HG03558 (cell line): ENCODE measurements at regions not wholly inside any gene's neighbourhood (a gene's known extent, or its start where the extent isn't known, plus 50 kb on each side); places are given as distances from the start of the nearest gene placed in this dataset.

ENCODE experiments used
- ATAC-seq: cut with Tn5 transposase; IDR thresholded peaks from one replicate; pipeline ENCODE4 v1.9.1; 2021; ENCODE audit warnings: moderate number of reproducible peaks; ENCODE audit not compliant: unreplicated experiment; ENCODE audit errors: extremely low read depth

DNA sequence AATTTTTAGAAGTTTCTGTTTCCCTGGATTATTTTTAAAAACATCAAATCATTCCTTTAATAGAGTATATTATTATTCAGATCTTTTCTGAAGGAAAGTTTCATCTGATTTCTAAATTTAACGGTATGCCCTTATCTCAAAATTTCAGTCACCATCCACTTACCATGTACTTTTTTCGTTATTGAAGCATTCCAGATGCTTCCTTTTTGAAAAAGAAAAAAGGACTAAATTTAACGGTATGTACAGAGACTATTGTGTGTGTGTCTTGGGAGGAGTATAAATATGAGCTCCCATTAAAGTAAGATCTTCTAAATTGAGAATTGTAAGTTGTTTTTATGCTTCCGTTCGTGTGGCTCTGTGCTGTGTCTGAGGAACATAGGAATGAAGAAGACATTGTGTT, 517.4 kb upstream of the GOLIM4 start:
- ATAC-seq = no peak

DNA sequence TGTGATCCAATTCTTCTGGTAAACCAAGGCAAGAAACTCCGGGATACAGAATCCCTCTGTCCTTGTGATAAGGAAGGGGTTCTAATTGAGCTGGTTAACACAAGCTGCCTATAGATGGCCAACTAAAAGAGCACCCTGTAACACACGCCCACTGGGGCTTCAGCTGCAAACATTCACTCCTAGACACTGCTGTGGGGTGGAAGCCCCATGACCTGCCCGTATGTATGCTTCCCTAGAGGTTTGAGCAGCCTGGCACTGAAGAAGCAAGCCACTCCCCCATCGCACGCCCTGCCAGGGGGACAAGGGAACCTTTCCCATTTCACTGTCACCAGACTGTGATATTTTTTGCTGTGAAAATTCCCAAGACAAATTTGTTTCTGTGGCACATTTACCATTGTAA, 516.9 kb upstream of the GOLIM4 start:
- ATAC-seq = no peak

- no peak for ATAC-seq
Observed at GRCh38 chr3:168611826-168612225, 516.1 kb upstream of the GOLIM4 start.

- ATAC-seq = no peak
Observed at GRCh38 chr3:168608926-168609325, 513.2 kb upstream of the GOLIM4 start.

DNA sequence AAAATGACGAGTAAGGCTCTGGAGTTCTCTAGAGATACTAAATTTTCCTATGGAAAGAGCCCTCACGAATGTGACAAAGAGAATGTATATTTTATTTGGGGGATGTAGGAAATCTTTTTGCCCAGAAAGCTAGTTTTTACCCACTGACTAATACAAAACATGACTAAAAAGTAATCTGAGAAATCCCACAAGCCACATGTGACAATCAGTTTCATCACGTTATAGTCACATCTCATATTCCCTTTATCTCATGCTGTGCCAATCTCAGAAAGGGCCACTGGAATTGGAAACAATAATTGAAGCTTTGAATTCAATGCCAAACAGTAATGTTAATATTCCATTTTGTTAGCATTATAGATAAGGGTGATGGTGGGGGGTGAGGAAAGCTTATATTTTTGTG, 509.0 kb upstream of the GOLIM4 start:
- ATAC-seq = no peak

DNA sequence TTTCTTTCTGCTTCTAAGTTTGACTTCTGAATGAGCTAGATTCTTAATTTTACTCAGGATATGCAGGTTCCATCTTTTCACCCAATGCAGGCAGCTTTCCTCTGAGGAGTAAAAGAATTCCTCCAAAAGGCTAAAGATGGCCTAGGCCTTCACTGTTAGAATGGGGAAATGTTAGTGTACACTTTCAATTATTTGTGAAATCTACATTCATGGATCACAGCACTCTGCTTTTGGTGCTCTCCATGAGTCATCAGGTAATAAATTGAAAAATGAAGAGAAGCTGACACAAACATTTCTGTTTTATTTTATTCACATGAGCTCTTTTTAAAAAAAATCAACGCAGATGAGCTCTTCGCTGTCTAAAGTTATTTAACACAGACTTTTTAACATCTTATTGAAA, 502.5 kb upstream of the GOLIM4 start:
- no peak for ATAC-seq

DNA sequence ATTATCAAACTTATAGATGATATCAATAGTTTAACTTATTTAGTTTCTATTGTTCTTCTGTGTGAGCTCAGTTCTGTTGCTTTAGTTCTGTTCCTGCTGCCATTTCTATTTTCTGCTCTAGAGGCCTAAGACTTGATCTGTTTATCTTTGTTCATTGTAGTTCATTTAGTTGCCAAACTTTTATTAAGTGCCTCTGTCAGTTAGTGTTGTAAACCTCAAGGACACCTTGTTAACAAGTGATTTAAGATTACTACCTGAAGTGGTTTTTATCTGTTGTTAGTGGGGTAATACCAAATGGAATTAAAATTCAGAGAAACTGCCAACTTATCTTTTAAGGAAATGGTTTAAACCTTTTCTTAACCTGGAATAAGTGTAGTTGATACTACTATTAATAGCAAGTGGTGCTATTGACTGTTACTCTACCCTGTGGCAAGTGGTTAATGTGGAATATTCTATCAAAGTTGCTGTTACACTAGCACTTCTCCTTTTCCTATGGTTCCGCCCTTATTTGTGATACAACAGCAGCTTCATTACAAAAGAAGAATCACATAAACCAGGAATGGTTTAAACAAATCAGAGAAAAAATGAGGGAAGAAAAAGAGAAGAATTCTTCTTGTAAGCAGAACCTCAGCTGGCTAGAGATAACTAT, 500.6 kb upstream of the GOLIM4 start:
- ATAC-seq = no peak

DNA sequence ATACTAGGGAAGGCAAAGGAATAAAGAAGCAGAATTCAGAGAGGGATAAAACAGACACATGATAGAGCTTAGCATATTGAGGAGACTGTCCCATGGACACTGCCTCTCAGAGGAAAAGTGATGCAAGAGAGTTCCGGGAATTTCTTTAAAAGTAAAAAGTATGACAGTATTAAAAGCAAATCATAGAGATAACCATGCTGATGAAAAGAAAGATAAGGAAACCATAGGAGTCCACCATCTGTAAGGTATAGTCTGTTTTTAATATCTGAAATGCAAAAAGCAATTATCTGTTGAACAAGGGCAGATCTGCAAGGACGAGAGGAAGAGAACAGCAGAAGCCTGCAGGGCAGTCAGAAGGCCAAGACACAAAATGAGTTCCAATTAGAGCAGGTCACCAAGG, 495.9 kb upstream of the GOLIM4 start:
- ATAC-seq = no peak

- ATAC-seq = no peak
Observed at GRCh38 chr3:168589376-168589775, 493.7 kb upstream of the GOLIM4 start.

- ATAC-seq = no peak
Observed at GRCh38 chr3:168585544-168585943, 489.8 kb upstream of the GOLIM4 start.

DNA sequence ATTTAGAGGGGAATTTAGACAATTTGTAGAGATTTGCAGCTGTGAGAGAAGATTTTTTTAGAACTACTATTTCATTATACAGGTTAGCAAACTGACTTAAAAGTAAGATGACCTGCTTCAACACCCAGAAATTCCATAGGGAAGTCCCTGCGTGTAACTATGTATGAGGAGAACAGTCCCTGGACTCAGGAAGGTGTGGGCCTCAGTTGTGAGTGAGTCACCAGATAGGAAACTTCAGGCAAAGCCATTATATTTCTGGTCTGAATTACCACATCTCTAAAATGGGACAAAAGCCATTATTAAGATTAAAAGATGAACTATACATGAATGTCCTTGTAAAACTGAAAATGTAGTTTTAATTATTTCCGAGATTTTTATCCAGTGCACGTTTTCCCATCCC, 488.3 kb upstream of the GOLIM4 start:
- ATAC-seq = no peak

DNA sequence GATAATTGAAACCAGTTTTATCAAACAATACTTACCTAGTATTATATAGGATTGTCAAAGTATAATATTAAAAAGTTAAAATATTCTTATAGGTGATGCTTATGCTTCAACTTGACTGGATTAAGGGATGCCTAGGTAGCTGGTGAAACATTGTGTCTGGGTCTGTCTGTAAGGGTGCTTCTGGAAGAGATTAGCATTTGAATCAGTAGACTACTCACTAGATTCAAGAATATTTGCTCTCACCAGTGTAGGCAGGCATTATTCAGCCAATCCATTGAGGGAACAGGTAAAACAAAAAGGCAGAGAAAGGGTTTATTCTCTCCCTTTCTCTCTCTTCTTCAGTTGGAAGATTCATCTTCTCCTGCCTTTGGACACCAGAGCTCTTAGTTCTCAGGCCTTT, 486.8 kb upstream of the GOLIM4 start:
- no peak for ATAC-seq

- ATAC-seq = no peak
Observed at GRCh38 chr3:168581771-168582225, 486.1 kb upstream of the GOLIM4 start.

DNA sequence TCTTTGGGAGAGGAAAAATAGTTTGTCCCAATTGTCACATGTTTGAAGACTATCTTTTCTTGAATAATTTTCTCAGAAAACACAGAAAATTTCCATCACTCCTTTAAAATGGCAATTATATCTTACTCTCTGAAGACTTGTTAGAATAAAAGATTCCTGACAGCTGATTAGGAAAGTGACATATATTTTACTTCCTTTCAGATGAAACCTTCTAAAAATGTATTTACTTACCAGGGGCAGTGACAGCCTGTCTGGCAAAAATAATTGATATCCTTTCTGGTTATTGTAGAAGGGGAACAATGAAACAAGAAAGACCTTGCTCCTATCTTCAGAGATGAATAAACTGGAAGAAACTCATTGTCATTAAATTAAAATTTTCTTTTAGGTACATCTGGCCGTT, 483.3 kb upstream of the GOLIM4 start:
- no peak for ATAC-seq

DNA sequence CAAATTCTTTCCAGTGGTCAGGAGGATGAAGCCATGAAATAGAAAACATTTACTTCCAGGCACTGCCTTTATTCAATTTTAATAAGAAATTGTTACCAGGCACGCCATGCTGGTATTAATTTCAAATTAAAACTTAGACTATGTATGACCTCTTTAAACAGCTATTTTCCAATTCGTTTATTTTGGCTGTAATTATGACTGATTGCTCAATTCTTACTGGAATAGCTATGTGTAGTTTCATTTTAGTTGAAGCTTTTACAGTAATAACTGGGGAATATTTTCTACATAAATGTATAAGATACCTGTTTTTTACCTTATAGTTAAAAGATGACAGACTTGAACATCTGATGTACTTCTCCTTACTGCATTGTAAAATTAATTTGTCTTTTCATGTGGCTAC, 480.0 kb upstream of the GOLIM4 start:
- no peak for ATAC-seq

DNA sequence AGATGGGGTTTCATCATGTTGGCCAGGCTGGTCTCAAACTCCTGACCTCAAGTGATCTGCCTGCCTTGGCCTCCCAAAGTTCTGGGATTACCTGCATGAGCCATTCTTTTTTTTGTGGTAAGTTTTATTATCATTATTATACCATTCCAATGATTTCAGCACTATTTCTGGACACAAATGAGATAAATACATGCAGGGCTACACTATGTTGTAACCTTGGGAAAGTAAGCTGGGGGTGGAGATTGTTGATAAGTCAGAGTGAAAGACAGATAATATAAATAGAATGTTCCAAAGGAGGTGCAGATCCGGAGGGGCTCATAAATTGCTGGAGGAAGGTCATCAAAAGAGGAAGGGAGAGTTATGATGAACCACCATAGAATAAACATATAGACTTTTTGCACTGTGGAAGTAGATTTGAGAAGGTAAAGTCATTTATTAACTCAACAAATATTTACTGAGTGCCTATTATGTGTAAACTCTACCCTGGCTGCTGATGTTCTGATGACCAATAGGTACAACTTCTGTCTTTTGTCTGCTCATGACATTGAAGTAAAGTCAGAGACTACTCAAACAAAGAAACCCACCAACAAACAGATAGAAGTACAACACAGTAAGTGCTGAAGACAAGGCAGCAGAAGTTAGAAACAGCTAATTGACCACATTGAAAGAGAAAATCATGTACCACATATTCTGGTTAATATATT, 478.9 kb upstream of the GOLIM4 start:
- no peak for ATAC-seq

- ATAC-seq = no peak
Observed at GRCh38 chr3:168570404-168571155, 474.9 kb upstream of the GOLIM4 start.

DNA sequence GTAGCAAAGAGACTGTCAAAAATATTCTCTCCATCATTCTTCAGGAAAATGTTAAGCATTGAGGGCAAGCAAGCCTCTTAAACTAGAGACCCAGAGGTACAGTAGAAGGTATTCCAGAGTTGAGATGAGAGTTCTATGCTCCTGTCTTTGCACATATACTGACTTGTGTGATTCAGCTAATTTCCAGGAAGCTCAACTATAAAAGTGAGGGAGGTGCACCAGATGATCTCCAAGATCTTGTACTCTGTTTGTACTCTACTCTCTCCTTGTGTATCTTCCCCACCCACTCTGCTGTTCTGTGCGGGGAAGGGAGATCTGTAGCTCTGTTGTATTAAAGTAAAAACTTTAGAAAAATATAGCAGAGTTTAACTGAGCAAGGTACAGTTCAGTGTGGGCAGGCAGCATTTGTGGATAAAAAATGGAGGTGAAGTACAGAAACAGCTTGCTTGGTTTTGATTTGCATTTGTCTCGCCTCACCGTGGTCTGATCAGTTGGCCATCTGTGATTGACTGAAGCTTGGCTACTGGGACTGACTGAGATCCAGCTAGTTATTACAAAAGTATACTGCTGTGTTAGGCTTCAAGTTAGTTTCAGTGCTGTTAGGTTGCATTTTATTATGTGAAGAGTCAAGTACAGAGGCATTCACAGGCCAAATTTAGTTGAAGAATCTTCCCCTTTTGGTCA, 463.1 kb upstream of the GOLIM4 start:
- ATAC-seq = no peak

DNA sequence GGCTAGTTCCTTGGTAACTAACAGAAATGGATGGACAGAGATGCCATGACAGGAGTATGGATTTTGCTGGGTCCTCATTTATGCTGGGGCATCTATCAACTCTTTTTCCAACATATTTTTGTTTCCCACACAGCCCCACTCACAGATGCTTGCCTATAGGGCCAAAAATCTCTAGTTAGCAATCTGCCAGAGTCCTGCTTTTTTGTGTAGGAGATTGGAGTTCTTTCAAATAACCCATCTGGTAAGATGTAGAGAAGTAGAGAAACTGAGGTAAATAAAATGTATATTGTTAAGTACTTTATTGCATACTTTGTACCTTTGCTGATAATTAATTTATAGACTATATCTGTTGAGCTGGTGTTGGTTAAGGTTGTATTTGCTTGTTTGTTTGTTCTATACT, 456.5 kb upstream of the GOLIM4 start:
- ATAC-seq = no peak

- ATAC-seq = no peak
Observed at GRCh38 chr3:168548719-168549118, 453.0 kb upstream of the GOLIM4 start.

DNA sequence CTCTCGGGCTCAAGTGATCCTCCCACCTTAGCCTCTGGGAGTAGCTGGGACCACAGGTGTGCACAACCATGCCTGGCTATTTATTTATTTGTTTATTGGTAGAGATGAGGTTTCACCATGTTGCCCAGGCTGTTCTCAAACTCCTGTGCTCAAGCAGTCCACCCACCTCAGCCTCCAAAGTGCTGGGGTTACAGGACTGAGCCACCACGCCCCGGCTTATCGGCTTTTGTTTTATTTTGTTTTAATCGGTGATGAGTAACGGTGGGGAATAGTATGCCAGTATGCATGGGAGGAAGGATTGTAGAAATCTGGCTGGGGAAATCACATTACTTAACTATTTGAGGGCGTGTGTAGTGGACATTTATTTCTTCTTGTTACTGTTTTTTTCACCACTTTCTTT, 451.0 kb upstream of the GOLIM4 start:
- ATAC-seq = no peak
